ENCODE measurements at regions not wholly inside any gene's neighbourhood (a gene's known extent, or its start where the extent isn't known, plus 50 kb on each side); places are given as distances from the start of the nearest gene placed in this dataset.

- TF ChIP-seq, protein P1, sequence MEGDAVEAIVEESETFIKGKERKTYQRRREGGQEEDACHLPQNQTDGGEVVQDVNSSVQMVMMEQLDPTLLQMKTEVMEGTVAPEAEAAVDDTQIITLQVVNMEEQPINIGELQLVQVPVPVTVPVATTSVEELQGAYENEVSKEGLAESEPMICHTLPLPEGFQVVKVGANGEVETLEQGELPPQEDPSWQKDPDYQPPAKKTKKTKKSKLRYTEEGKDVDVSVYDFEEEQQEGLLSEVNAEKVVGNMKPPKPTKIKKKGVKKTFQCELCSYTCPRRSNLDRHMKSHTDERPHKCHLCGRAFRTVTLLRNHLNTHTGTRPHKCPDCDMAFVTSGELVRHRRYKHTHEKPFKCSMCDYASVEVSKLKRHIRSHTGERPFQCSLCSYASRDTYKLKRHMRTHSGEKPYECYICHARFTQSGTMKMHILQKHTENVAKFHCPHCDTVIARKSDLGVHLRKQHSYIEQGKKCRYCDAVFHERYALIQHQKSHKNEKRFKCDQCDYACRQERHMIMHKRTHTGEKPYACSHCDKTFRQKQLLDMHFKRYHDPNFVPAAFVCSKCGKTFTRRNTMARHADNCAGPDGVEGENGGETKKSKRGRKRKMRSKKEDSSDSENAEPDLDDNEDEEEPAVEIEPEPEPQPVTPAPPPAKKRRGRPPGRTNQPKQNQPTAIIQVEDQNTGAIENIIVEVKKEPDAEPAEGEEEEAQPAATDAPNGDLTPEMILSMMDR (IDR thresholded peaks at IDR 0.05; ENCODE audit: insufficient read depth, low read length, poor library complexity, severe bottlenecking) = no peak
- TF ChIP-seq EZH2phosphoT487 (conservative IDR thresholded peaks at IDR 0.05; ENCODE audit: low read length) = no peak
Observed at GRCh38 chr9:1857808-1858207, 157.3 kb upstream of the SMARCA2 start.
